KG1 (cell line): ENCODE measurements at regions not wholly inside any gene's neighbourhood (a gene's known extent, or its start where the extent isn't known, plus 50 kb on each side); places are given as distances from the start of the nearest gene placed in this dataset.
"Not testable (repeated sequence)": the region's sequence is repeated elsewhere in the genome, so short reads cannot be mapped to it uniquely, and the experiment has no call there.

Experiments
- DNase-seq: peaks from one replicate; lab custom pipeline; 2025; lab: John Stamatoyannopoulos, UW

GRCh38 chr1:232346844-232347243 lies 283.1 kb downstream of the SIPA1L2 start:
- DNase-seq: no peak

GRCh38 chr1:232344791-232345399 lies 285.0 kb downstream of the SIPA1L2 start:
- DNase-seq: no peak

GRCh38 chr1:232344186-232344585 lies 285.7 kb downstream of the SIPA1L2 start:
- DNase-seq: not testable (repeated sequence)

DNA sequence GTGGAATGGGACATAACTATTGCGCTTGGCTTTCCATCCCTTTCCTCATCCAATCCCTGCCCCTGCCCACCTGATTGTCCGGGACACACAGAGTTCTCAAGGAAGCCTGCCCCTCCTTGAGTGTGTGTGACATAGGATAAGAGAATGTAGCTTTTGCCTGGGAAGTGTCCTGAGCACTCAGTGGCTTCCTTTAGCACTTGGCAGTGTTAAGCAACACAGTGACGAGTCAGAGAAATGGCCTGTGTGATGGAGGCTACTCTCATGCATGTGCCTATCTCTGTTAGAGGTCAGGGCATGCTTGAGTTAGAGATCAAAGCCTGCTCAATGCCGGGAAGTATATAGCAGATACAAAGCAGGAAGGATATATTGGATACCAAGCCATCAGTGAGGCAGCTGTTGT lies 289.5 kb downstream of the SIPA1L2 start:
- DNase-seq: no peak

DNA sequence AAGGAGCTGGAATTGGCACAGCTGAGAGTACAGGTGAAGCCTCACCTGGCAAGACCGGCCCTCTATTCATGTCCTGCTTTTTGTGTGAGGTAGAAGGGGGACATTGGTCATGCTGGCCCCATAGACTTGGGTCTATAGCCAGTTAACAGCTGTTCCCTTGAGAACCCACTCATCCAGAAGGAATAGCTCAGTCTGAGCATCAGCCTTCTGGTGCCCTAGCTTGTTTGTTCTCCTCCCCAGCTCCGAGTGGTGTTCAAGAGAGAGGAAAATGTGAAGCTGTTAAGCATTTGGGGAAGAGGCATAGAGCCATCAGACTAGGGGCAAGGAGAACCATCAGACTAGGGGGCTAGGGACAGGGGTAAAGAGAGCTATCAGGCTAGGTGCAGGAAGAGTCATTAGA lies 290.9 kb downstream of the SIPA1L2 start:
- DNase-seq: no peak

GRCh38 chr1:232335741-232336293 lies 294.1 kb downstream of the SIPA1L2 start:
- DNase-seq: no peak

GRCh38 chr1:232335261-232335660 lies 294.7 kb downstream of the SIPA1L2 start:
- DNase-seq: no peak

- no peak for DNase-seq
These were observed 295.1 kb downstream of the SIPA1L2 start for GRCh38 chr1:232334811-232335210.

GRCh38 chr1:232334246-232334645 lies 295.7 kb downstream of the SIPA1L2 start:
- no peak for DNase-seq

- no peak for DNase-seq
These were observed 296.5 kb downstream of the SIPA1L2 start for GRCh38 chr1:232333419-232333767.

DNA sequence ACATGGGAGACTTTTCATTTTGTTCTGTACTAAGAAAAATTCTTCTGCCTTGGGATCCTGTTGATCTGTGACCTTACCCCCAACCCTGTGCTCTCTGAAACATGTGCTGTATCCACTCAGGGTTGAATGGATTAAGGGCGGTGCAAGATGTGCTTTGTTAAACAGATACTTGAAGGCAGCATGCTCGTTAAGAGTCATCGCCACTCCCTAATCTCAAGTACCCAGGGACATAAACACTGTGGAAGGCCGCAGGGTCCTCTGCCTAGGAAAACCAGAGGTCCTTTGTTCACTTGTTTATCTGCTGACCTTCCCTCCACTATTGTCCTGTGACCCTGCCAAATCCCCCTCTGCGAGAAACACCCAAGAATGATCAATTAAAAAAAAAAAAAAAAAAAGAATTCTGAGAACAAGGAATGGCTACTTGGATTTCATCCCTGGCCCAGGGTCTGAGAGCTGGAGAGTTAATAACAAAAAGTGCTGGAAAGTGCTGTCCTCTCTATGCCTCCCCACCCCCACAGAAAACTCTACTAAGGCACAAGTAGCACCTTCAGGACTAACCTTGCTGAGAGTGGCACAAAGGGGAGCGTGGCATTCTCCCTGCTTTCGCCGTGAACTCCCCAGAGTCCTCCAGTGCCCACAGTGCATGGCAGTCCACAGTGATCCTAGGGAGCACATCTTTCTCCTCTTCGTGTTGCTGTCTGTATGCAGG lies 297.1 kb downstream of the SIPA1L2 start:
- DNase-seq: not testable (repeated sequence)

DNA sequence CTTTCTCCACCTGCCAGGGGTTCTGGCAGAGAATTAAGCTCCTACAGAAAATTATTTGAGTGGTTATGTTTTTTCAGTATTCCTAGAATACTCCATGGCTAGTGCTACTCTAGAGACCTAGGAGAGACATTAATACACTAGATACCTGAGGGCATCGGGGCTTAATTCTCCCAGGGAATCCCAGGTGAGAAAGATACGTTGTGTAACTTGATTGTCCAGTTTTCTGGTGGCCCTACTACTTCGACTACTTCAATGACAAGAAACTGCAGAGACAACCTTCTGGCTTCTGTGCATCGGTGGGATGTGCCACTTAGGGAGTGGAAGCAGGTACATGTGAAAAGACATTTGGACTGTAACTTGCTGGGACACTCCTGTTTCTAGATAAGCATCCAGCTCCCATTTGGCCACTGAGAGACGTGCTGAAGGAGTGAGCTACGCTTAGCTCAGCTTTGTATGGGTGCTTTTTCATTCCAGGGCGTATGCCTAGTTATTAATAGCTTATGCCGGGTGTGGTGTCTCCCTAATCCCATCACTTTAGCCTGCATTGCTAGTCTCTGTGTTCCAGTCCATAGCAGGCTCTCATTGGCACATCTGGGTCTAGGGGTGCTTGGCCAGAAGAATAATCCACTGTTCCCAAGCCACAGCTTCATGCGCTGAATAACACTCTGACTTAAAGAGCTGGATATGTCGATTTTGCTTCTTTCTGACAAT lies 300.7 kb downstream of the SIPA1L2 start:
- DNase-seq: no peak

GRCh38 chr1:232328486-232329102 lies 301.3 kb downstream of the SIPA1L2 start:
- DNase-seq: no peak

GRCh38 chr1:232327899-232328298 lies 302.0 kb downstream of the SIPA1L2 start:
- no peak for DNase-seq

GRCh38 chr1:232327269-232327668 lies 302.7 kb downstream of the SIPA1L2 start:
- no peak for DNase-seq

- DNase-seq: no peak
These were observed 307.7 kb downstream of the SIPA1L2 start for GRCh38 chr1:232322162-232322734.

GRCh38 chr1:232319518-232320210 lies 310.3 kb downstream of the SIPA1L2 start:
- DNase-seq: no peak

GRCh38 chr1:232319072-232319471 lies 310.9 kb downstream of the SIPA1L2 start:
- no peak for DNase-seq

- DNase-seq: no peak
These were observed 311.8 kb downstream of the SIPA1L2 start for GRCh38 chr1:232318143-232318542.

- DNase-seq: no peak
These were observed 312.6 kb downstream of the SIPA1L2 start for GRCh38 chr1:232317350-232317749.

DNA sequence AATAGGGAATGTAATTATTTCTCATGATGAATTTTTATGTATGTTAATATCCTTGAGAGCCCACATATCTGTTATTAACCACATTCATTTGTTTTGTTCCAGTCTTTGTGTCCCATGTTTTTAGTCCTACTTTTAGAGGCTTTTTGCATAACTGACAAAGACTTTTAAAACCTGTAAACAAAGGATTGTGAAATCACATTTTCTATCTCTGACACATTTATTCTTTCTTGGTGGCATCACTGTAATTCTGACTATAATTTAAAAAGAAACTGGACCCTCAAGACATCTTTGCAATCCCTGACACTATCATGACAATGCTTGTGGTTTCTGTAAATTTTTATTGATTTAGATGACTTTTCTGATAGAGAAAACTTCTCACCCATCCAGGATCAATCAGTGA lies 313.1 kb downstream of the SIPA1L2 start:
- DNase-seq: no peak

- DNase-seq: not testable (repeated sequence)
These were observed 316.1 kb downstream of the SIPA1L2 start for GRCh38 chr1:232313876-232314275.
